ENCODE measurements at regions not wholly inside any gene's neighbourhood (a gene's known extent, or its start where the extent isn't known, plus 50 kb on each side); places are given as distances from the start of the nearest gene placed in this dataset.

- peaks cover 2% of the 10 kb centered on the region for H3K4me1 ChIP-seq (ENCODE audit: control insufficient read depth, insufficient read depth, low read depth, low read length)
- H2BK12ac ChIP-seq (ENCODE audit: low read length in 2 of 2), result no peak overlapping the region
- H3K18ac ChIP-seq (ENCODE audit: low read depth in 1 of 2, low read length in 2 of 2), result no peak overlapping the region
- no peak overlapping the region for H2AFZ ChIP-seq (ENCODE audit: low read depth, low read length)
- no peak overlapping the region for H4K8ac ChIP-seq (ENCODE audit: low read length)
- H3K14ac ChIP-seq (ENCODE audit: low read length in 2 of 2), result no peak overlapping the region
- H3K4me3 ChIP-seq (ENCODE audit: insufficient read depth in 1 of 2, low read depth in 1 of 2, low read length in 2 of 2), result no peak overlapping the region
- no peak overlapping the region for H2BK120ac ChIP-seq (ENCODE audit: low read depth, low read length)
- H3K9me3 ChIP-seq (ENCODE audit: control insufficient read depth, low read length), result peaks cover 4% of the 10 kb centered on the region
- 89% methylated on average over 1 of the region's 1 CpG for WGBS
- peak; percentile 9 for DNase-seq
- no peaks in the 10 kb centered on the region for H3K79me1 ChIP-seq (replicated peaks; ENCODE audit: low read length, poor library complexity, severe bottlenecking)
- no peak overlapping the region for H2BK15ac ChIP-seq (ENCODE audit: low read depth, poor library complexity, severe bottlenecking)
- no peak overlapping the region for H3K23ac ChIP-seq (ENCODE audit: low read length in 2 of 2)
- no peaks in the 10 kb centered on the region for H3K27me3 ChIP-seq (ENCODE audit: control insufficient read depth in 1 of 2, insufficient read depth in 1 of 2, low read length in 2 of 2)
- H2AK5ac ChIP-seq (ENCODE audit: low read length, severe bottlenecking), result no peak overlapping the region
- H3K27ac ChIP-seq (ENCODE audit: low read length, poor library complexity, severe bottlenecking), result no peak overlapping the region
- H4K91ac ChIP-seq (ENCODE audit: low read length), result no peak overlapping the region
- H3K4ac ChIP-seq (ENCODE audit: low read depth in 1 of 2, low read length in 2 of 2), result no peak overlapping the region
- no peak overlapping the region for H3K9ac ChIP-seq (ENCODE audit: low read length)
- no peaks in the 10 kb centered on the region for H3K36me3 ChIP-seq (ENCODE audit: control insufficient read depth in 1 of 2, insufficient read depth in 2 of 2, low read depth in 1 of 2, low read length in 2 of 2)
- no peak overlapping the region for H2BK5ac ChIP-seq (ENCODE audit: low read depth, low read length, poor library complexity, severe bottlenecking)
- H3K4me2 ChIP-seq (ENCODE audit: low read length, poor library complexity, severe bottlenecking), result no peak overlapping the region
Observed at GRCh38 chr13:71285700-71286099, 581.3 kb downstream of the DACH1 start.

- H2BK15ac ChIP-seq (ENCODE audit: low read depth, poor library complexity, severe bottlenecking), result no peak overlapping the region
- H3K4me2 ChIP-seq (ENCODE audit: low read length, poor library complexity, severe bottlenecking), result no peak overlapping the region
- H3K23ac ChIP-seq (ENCODE audit: low read length in 2 of 2), result no peak overlapping the region
- peaks cover 4% of the 10 kb centered on the region for H3K9me3 ChIP-seq (ENCODE audit: control insufficient read depth, low read length)
- no peak overlapping the region for H3K18ac ChIP-seq (ENCODE audit: low read depth in 1 of 2, low read length in 2 of 2)
- H3K4me1 ChIP-seq (ENCODE audit: control insufficient read depth, insufficient read depth, low read depth, low read length), result no peaks in the 10 kb centered on the region
- H3K4me3 ChIP-seq (ENCODE audit: insufficient read depth in 1 of 2, low read depth in 1 of 2, low read length in 2 of 2), result no peak overlapping the region
- no peak overlapping the region for H4K8ac ChIP-seq (ENCODE audit: low read length)
- H3K79me1 ChIP-seq (replicated peaks; ENCODE audit: low read length, poor library complexity, severe bottlenecking), result no peaks in the 10 kb centered on the region
- no peak overlapping the region for H2BK5ac ChIP-seq (ENCODE audit: low read depth, low read length, poor library complexity, severe bottlenecking)
- H4K91ac ChIP-seq (ENCODE audit: low read length), result no peak overlapping the region
- no peak overlapping the region for H3K27ac ChIP-seq (ENCODE audit: low read length, poor library complexity, severe bottlenecking)
- H3K4ac ChIP-seq (ENCODE audit: low read depth in 1 of 2, low read length in 2 of 2), result no peak overlapping the region
- H2BK12ac ChIP-seq (ENCODE audit: low read length in 2 of 2), result no peak overlapping the region
- WGBS, result 50% methylated on average over 2 of the region's 2 CpGs
- H2AFZ ChIP-seq (ENCODE audit: low read depth, low read length), result no peak overlapping the region
- no peak overlapping the region for H3K9ac ChIP-seq (ENCODE audit: low read length)
- no peak for DNase-seq
- H3K36me3 ChIP-seq (ENCODE audit: control insufficient read depth in 1 of 2, insufficient read depth in 2 of 2, low read depth in 1 of 2, low read length in 2 of 2), result no peaks in the 10 kb centered on the region
- no peak overlapping the region for H2BK120ac ChIP-seq (ENCODE audit: low read depth, low read length)
- no peak overlapping the region for H2AK5ac ChIP-seq (ENCODE audit: low read length, severe bottlenecking)
- no peaks in the 10 kb centered on the region for H3K27me3 ChIP-seq (ENCODE audit: control insufficient read depth in 1 of 2, insufficient read depth in 1 of 2, low read length in 2 of 2)
- no peak overlapping the region for H3K14ac ChIP-seq (ENCODE audit: low read length in 2 of 2)
Observed at GRCh38 chr13:71278512-71278911, 588.5 kb downstream of the DACH1 start.

- Histone ChIP-seq H3K9ac (ENCODE audit: low read length) (no peak overlapping the region), H4K91ac (ENCODE audit: low read length) (no peak overlapping the region), H2BK5ac (ENCODE audit: low read depth, low read length, poor library complexity, severe bottlenecking) (no peak overlapping the region), H3K23ac (ENCODE audit: low read length in 2 of 2) (no peak overlapping the region), H3K4ac (ENCODE audit: low read depth in 1 of 2, low read length in 2 of 2) (no peak overlapping the region), H3K14ac (ENCODE audit: low read length in 2 of 2) (no peak overlapping the region), H3K9me3 (ENCODE audit: control insufficient read depth, low read length) (no peaks in the 10 kb centered on the region), H3K18ac (ENCODE audit: low read depth in 1 of 2, low read length in 2 of 2) (no peak overlapping the region), H3K4me1 (ENCODE audit: control insufficient read depth, insufficient read depth, low read depth, low read length) (no peaks in the 10 kb centered on the region), H2BK15ac (ENCODE audit: low read depth, poor library complexity, severe bottlenecking) (no peak overlapping the region), H2BK120ac (ENCODE audit: low read depth, low read length) (no peak overlapping the region), H3K79me1 (replicated peaks; ENCODE audit: low read length, poor library complexity, severe bottlenecking) (no peaks in the 10 kb centered on the region), H2AFZ (ENCODE audit: low read depth, low read length) (no peak overlapping the region), H4K8ac (ENCODE audit: low read length) (no peak overlapping the region), H3K4me3 (ENCODE audit: insufficient read depth in 1 of 2, low read depth in 1 of 2, low read length in 2 of 2) (no peak overlapping the region), H2BK12ac (ENCODE audit: low read length in 2 of 2) (no peak overlapping the region), H3K4me2 (ENCODE audit: low read length, poor library complexity, severe bottlenecking) (no peak overlapping the region), H2AK5ac (ENCODE audit: low read length, severe bottlenecking) (no peak overlapping the region), H3K27ac (ENCODE audit: low read length, poor library complexity, severe bottlenecking) (no peak overlapping the region), H3K36me3 (ENCODE audit: control insufficient read depth in 1 of 2, insufficient read depth in 2 of 2, low read depth in 1 of 2, low read length in 2 of 2) (no peaks in the 10 kb centered on the region), H3K27me3 (ENCODE audit: control insufficient read depth in 1 of 2, insufficient read depth in 1 of 2, low read length in 2 of 2) (no peaks in the 10 kb centered on the region)
- DNase-seq, result no peak
- 96% methylated on average over 2 of the region's 5 CpGs for WGBS
Observed at GRCh38 chr13:71274923-71275608, 591.9 kb downstream of the DACH1 start.

- Histone ChIP-seq H2AFZ (ENCODE audit: low read depth, low read length) (no peak overlapping the region), H3K27me3 (ENCODE audit: control insufficient read depth in 1 of 2, insufficient read depth in 1 of 2, low read length in 2 of 2) (no peaks in the 10 kb centered on the region), H3K9ac (ENCODE audit: low read length) (no peak overlapping the region), H3K4me2 (ENCODE audit: low read length, poor library complexity, severe bottlenecking) (no peak overlapping the region), H2AK5ac (ENCODE audit: low read length, severe bottlenecking) (no peak overlapping the region), H3K9me3 (ENCODE audit: control insufficient read depth, low read length) (no peaks in the 10 kb centered on the region), H3K18ac (ENCODE audit: low read depth in 1 of 2, low read length in 2 of 2) (no peak overlapping the region), H2BK5ac (ENCODE audit: low read depth, low read length, poor library complexity, severe bottlenecking) (no peak overlapping the region), H3K23ac (ENCODE audit: low read length in 2 of 2) (no peak overlapping the region), H3K27ac (ENCODE audit: low read length, poor library complexity, severe bottlenecking) (no peak overlapping the region), H3K14ac (ENCODE audit: low read length in 2 of 2) (no peak overlapping the region), H3K36me3 (ENCODE audit: control insufficient read depth in 1 of 2, insufficient read depth in 2 of 2, low read depth in 1 of 2, low read length in 2 of 2) (no peaks in the 10 kb centered on the region), H2BK12ac (ENCODE audit: low read length in 2 of 2) (no peak overlapping the region), H2BK120ac (ENCODE audit: low read depth, low read length) (no peak overlapping the region), H4K91ac (ENCODE audit: low read length) (no peak overlapping the region), H4K8ac (ENCODE audit: low read length) (no peak overlapping the region), H3K79me1 (replicated peaks; ENCODE audit: low read length, poor library complexity, severe bottlenecking) (no peaks in the 10 kb centered on the region), H3K4me1 (ENCODE audit: control insufficient read depth, insufficient read depth, low read depth, low read length) (no peaks in the 10 kb centered on the region), H3K4me3 (ENCODE audit: insufficient read depth in 1 of 2, low read depth in 1 of 2, low read length in 2 of 2) (no peak overlapping the region), H2BK15ac (ENCODE audit: low read depth, poor library complexity, severe bottlenecking) (no peak overlapping the region), H3K4ac (ENCODE audit: low read depth in 1 of 2, low read length in 2 of 2) (no peak overlapping the region)
- DNase-seq, result no peak
- WGBS, result 100% methylated on average over 1 of the region's 1 CpG
Observed at GRCh38 chr13:71261256-71261655, 605.7 kb downstream of the DACH1 start.
